ENCODE measurements at regions not wholly inside any gene's neighbourhood (a gene's known extent, or its start where the extent isn't known, plus 50 kb on each side); places are given as distances from the start of the nearest gene placed in this dataset.
"Not testable (repeated sequence)": the region's sequence is repeated elsewhere in the genome, so short reads cannot be mapped to it uniquely, and the experiment has no call there.

DNA sequence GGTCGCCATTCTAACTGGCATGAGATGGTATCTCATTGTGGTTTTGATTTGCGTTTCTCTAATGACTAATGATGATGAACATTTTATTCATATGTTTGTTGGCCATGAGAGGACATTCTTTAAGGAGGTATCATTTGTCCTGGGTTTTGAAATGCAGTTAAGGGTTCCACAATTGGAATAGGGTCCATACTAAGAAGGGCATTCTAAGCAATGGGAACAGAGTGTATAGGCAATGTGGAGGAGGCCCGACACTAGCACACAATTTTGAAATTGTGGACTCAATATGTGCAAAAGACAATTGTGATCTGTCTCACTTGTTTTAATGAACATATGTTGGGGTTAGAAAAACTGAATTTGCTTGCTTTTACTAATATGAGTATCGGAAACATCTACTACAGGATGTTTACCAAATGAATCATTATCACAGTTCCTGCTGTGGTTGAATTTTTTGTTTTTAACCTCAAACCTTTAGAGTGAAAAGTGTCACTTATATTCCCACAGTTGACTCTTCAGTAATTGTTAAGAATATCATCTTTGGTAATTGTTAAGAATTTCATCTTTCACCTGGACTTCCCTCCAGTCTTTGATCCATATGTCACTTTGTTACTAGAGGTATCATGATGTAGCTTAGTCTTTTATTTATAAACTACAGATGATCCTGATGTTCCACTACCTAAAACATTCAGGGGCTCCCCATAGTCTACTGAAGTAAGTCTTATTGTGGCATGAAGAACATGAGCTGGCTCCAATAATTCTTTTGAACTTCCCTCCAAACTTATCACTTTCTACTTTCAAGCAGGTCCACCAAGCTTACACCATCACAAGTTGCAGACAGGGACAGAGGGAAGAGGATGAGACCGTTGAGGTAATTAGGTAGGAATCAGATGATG, 109.7 kb upstream of the KLF12 start:
- peak; percentile 75 for DNase-seq (ENCODE audit: low read depth)
- TF ChIP-seq CTCF (IDR thresholded peaks at IDR 0.05; ENCODE audit: insufficient read depth, low read length): no peak
- no peak overlapping the region for H3K4me3 ChIP-seq (ENCODE audit: low read depth, low read length)

DNA sequence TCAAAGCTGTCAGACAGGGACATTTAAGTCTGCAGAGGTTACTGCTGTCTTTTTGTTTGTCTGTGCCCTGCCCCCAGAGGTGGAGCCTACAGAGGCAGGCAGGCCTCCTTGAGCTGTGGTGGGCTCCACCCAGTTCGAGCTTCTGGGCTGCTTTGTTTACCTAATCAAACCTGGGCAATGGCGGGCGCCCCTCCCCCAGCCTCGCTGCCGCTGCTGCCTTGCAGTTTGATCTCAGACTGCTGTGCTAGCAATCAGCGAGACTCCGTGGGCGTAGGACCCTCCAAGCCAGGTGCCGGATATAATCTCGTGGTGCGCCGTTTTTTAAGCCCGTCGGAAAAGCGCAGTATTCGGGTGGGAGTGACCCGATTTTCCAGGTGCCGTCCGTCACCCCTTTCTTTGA, 107.1 kb upstream of the KLF12 start:
- not testable (repeated sequence) for H3K4me3 ChIP-seq (ENCODE audit: low read depth, low read length); DNase-seq (ENCODE audit: low read depth)

DNA sequence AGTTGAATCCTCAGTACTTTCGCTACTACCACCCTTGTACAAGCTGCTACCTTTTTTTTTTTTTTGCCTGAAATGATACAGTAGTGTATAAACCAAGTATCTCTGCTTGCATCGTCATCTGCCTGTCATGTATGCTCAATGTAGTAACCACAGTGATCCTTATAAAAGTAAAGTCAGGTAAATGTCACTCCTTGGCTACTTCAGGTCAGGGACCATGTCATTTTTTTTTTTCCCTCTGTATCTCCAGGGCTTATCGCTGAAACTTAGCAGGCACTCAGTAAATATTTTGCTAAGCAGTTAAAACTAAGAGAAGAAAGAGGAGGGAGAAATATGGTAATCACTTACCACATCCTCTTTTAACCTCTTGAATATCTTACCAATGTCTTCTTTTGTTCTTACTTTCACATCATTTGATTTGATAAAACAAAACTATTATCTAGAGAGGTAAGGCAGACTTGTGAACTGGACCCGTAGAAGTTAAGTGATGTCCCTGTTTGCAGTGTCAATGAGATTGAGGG, 96.8 kb upstream of the KLF12 start:
- TF ChIP-seq CTCF (IDR thresholded peaks at IDR 0.05; ENCODE audit: insufficient read depth, low read length): no peak
- H3K4me3 ChIP-seq (ENCODE audit: low read depth, low read length): no peak overlapping the region
- DNase-seq (ENCODE audit: low read depth): no peak

GRCh38 chr13:74229242-74229641, 95.0 kb upstream of the KLF12 start:
- no peak for TF ChIP-seq CTCF (IDR thresholded peaks at IDR 0.05; ENCODE audit: insufficient read depth, low read length)
- H3K4me3 ChIP-seq (ENCODE audit: low read depth, low read length): no peak overlapping the region
- no peak for DNase-seq (ENCODE audit: low read depth)

DNA sequence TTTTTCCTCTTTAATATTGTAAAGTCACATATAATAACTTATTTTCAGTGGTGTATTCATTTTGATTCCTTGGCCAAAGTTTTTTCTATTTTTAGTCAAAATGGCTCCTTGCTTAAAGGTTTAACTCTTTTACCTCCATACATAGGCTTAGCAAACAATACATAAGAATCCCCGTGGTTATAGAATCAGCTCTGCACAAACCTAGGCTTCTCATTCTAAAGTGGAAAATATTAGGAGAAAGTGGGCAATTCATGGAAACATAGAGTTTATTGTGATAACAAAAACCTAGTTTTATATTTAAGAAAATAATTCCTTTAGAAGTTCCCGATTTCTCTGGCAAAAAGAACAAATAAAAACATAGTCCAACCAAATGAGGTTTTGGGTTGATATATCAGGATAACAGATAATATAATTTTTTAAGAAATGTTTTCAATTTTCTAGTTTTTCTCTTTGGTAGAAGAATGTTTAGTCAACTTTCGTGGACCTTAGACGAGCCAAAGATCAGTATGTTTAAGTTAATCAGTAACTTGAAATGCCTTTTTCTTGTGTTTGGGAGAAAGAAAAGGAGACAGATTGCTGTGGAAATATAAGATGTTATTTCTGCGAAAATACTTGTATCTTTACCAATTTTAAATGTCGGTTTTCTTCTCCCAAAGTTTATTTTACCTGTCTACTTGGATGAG, 93.4 kb upstream of the KLF12 start:
- no peak for TF ChIP-seq CTCF (IDR thresholded peaks at IDR 0.05; ENCODE audit: insufficient read depth, low read length)
- no peak for DNase-seq (ENCODE audit: low read depth)
- no peak overlapping the region for H3K4me3 ChIP-seq (ENCODE audit: low read depth, low read length)

- DNase-seq (ENCODE audit: low read depth): peak; percentile 60
- H3K4me3 ChIP-seq (ENCODE audit: low read depth, low read length): no peak overlapping the region
- no peak for TF ChIP-seq CTCF (IDR thresholded peaks at IDR 0.05; ENCODE audit: insufficient read depth, low read length)
Measured at GRCh38 chr13:74226791-74227475, 92.7 kb upstream of the KLF12 start.

- DNase-seq (ENCODE audit: low read depth): no peak
- no peak for TF ChIP-seq CTCF (IDR thresholded peaks at IDR 0.05; ENCODE audit: insufficient read depth, low read length)
- no peak overlapping the region for H3K4me3 ChIP-seq (ENCODE audit: low read depth, low read length)
Measured at GRCh38 chr13:74221752-74222151, 87.5 kb upstream of the KLF12 start.
